HG02852 (cell line): ENCODE measurements at regions not wholly inside any gene's neighbourhood (a gene's known extent, or its start where the extent isn't known, plus 50 kb on each side); places are given as distances from the start of the nearest gene placed in this dataset.
A peak's percentile ranks its signal among the peaks of the same experiment; 100 is the strongest.

Source experiments
- ATAC-seq: cut with Tn5 transposase; IDR thresholded peaks from one replicate; pipeline ENCODE4 v1.9.1; 2021; ENCODE audit warnings: mild to moderate bottlenecking, moderate library complexity; ENCODE audit not compliant: unreplicated experiment

- no peak for ATAC-seq
These were observed 251.9 kb upstream of the TMC3 start for GRCh38 chr15:81625896-81626295.

- no peak for ATAC-seq
These were observed 245.0 kb upstream of the TMC3 start for GRCh38 chr15:81619002-81619401.

- no peak for ATAC-seq
These were observed 238.6 kb upstream of the TMC3 start for GRCh38 chr15:81612631-81613030.

- ATAC-seq, result no peak
These were observed 237.7 kb upstream of the TMC3 start for GRCh38 chr15:81611679-81612078.

- ATAC-seq, result no peak
These were observed 234.4 kb upstream of the TMC3 start for GRCh38 chr15:81608309-81608829.

- ATAC-seq, result no peak
These were observed 230.7 kb upstream of the TMC3 start for GRCh38 chr15:81604713-81605112.

- no peak for ATAC-seq
These were observed 222.3 kb upstream of the TMC3 start for GRCh38 chr15:81596159-81596865.

- no peak for ATAC-seq
These were observed 221.7 kb upstream of the TMC3 start for GRCh38 chr15:81595752-81596151.

- ATAC-seq, result no peak
These were observed 215.7 kb upstream of the TMC3 start for GRCh38 chr15:81589671-81590070.

- no peak for ATAC-seq
These were observed 201.6 kb upstream of the TMC3 start for GRCh38 chr15:81575436-81576123.

GRCh38 chr15:81573098-81573746 lies 199.2 kb upstream of the TMC3 start:
- ATAC-seq, result peak; percentile 79

- ATAC-seq, result no peak
These were observed 198.2 kb upstream of the TMC3 start for GRCh38 chr15:81572190-81572589.

- no peak for ATAC-seq
These were observed 195.5 kb upstream of the TMC3 start for GRCh38 chr15:81569286-81570080.

- ATAC-seq, result no peak
These were observed 193.9 kb upstream of the TMC3 start for GRCh38 chr15:81567924-81568323.

- no peak for ATAC-seq
These were observed 189.0 kb upstream of the TMC3 start for GRCh38 chr15:81562986-81563385.

GRCh38 chr15:81560405-81560804 lies 186.4 kb upstream of the TMC3 start:
- no peak for ATAC-seq

- ATAC-seq, result no peak
These were observed 184.0 kb upstream of the TMC3 start for GRCh38 chr15:81558056-81558455.

GRCh38 chr15:81555346-81555745 lies 181.3 kb upstream of the TMC3 start:
- ATAC-seq, result no peak

GRCh38 chr15:81548365-81549130 lies 174.5 kb upstream of the TMC3 start:
- no peak for ATAC-seq

GRCh38 chr15:81547521-81548132 lies 173.6 kb upstream of the TMC3 start:
- no peak for ATAC-seq
